Upper lobe of left lung (tissue), 6 donors: ENCODE measurements at regions not wholly inside any gene's neighbourhood (a gene's known extent, or its start where the extent isn't known, plus 50 kb on each side); places are given as distances from the start of the nearest gene placed in this dataset.

ENCODE experiments used
- ATAC-seq, 2 donors: fragments of 200-7000 bp; cut with Tn5 transposase; one replicate each; pipeline ENCODE4 v1.9.1; 2022; ENCODE audit warnings: mild to moderate bottlenecking in 2 of 2, moderate library complexity in 2 of 2; ENCODE audit not compliant: low FRiP score in 2 of 2
- DNase-seq, 2 donors: peaks; one replicate each; pipeline ENCODE4 v3.0.0-alpha.2; 2019 to 2020
- H3K27ac ChIP-seq, 4 donors: fragments of 200-600 bp; sonication (generic); one replicate each; pipeline ENCODE4 v1.5.1; 2016 to 2019
- H3K27me3 ChIP-seq, 4 donors: fragments of 200-600 bp; sonication (generic); one replicate each; pipeline ENCODE4 v1.5.1; 2017 to 2019
- H3K36me3 ChIP-seq, 4 donors: fragments of 200-600 bp; sonication (generic); one replicate each; pipeline ENCODE4 v1.5.1; 2016 to 2019
- H3K4me1 ChIP-seq, 4 donors: fragments of 200-600 bp; sonication (generic); one replicate each; pipeline ENCODE4 v1.5.1; 2018 to 2019
- H3K4me3 ChIP-seq, 4 donors: fragments of 200-600 bp; sonication (generic); one replicate each; pipeline ENCODE4 v1.5.1; 2017 to 2019; ENCODE audit warnings: mild to moderate bottlenecking in 2 of 4, moderate library complexity in 1 of 4
- H3K9me3 ChIP-seq, 4 donors: fragments of 200-600 bp; sonication (generic); one replicate each; pipeline ENCODE4 v1.5.1; 2018 to 2019
- CTCF ChIP-seq, 6 experiments: fragments of 450-650 bp in 4 of 6; fragments of 200-600 bp in 2 of 6; sonication (generic) in 2 of 6; IDR thresholded peaks; one replicate each; pipeline ENCODE4 v1.5.1; 2016 to 2019; ENCODE audit warnings: antibody characterized with exemption in 6 of 6
- EP300 ChIP-seq, 4 donors: sonication (generic); formaldehyde crosslinking; IDR thresholded peaks; one replicate each; pipeline ENCODE4 v1.5.1; 2017; ENCODE audit warnings: antibody characterized with exemption in 4 of 4, control low read depth in 2 of 4
- POLR2A ChIP-seq, 4 donors: fragments of 450-650 bp; IDR thresholded peaks; one replicate each; pipeline ENCODE4 v1.5.1; 2016 to 2017; ENCODE audit warnings: antibody characterized with exemption in 4 of 4, mild to moderate bottlenecking in 2 of 4
- POLR2AphosphoS5 ChIP-seq, 2 donors: sonication (generic); formaldehyde crosslinking; IDR thresholded peaks; one replicate each; pipeline ENCODE4 v1.5.1; 2017; ENCODE audit warnings: antibody characterized with exemption in 2 of 2
- WGBS, 2 donors: methylation state at CpG; one replicate each; pipeline ENCODE4 v1.1.5; 2017 to 2018; 5-methylcytosine and 5-hydroxymethylcytosine counted together
- donor health status: DM: no; HTN: no; CAD: no; lungs with moderate emphysema.
- donor health status: DM: no; HTN: yes; CAD: no; lungs with severe emphysema.

DNA sequence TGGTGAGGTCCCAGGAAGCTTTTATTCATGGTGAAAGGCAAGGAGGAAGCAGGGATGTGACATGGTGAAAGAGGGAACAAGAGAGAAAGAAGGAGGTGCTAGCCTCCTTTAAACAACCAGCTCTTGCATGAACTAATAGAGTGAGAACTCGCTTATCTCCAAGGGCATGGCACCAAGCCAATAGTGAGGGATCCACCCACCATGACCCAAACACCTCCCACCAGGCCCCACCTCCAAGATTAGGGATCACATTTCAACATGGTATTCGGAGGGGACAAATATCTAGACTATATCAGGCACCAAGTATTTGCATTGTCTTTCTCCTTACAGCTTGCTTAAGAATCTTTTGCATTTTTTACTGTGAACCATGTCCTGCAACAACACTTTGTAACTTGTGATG, 91.9 kb upstream of the DHRS4 start:
- Histone ChIP-seq H3K36me3 (no peaks in the 10 kb centered on the region), H3K9me3 (no peaks in the 10 kb centered on the region), H3K4me3 (no peak overlapping the region), H3K4me1 (no peaks in the 10 kb centered on the region), H3K27ac (no peak overlapping the region), H3K27me3 (no peaks in the 10 kb centered on the region)
- TF ChIP-seq POLR2A (IDR thresholded peaks at IDR 0.05) (no peak), EP300 (IDR thresholded peaks at IDR 0.05) (no peak), CTCF (IDR thresholded peaks at IDR 0.05) (no peak), POLR2AphosphoS5 (IDR thresholded peaks at IDR 0.05) (no peak)
- DNase-seq = peak in 1 of 2 donors; percentile 22
- 27 to 35% methylated on average over 2 of the region's 2 CpGs for WGBS, 2 donors
- no peak for ATAC-seq

- H3K27ac ChIP-seq = no peak overlapping the region
- 78 to 79% methylated on average over 2 of the region's 2 CpGs for WGBS, 2 donors
Measured at GRCh38 chr14:23862513-23862912, 91.1 kb upstream of the DHRS4 start.

GRCh38 chr14:23863836-23864235, 89.7 kb upstream of the DHRS4 start:
- Histone ChIP-seq H3K4me3 (no peak overlapping the region), H3K4me1 (no peaks in the 10 kb centered on the region), H3K9me3 (no peaks in the 10 kb centered on the region), H3K36me3 (no peaks in the 10 kb centered on the region), H3K27ac (no peak overlapping the region), H3K27me3 (no peaks in the 10 kb centered on the region)
- no peak for ATAC-seq
- TF ChIP-seq POLR2AphosphoS5 (IDR thresholded peaks at IDR 0.05) = no peak
- TF ChIP-seq EP300 (IDR thresholded peaks at IDR 0.05) = no peak
- TF ChIP-seq POLR2A (IDR thresholded peaks at IDR 0.05) = no peak
- TF ChIP-seq CTCF (IDR thresholded peaks at IDR 0.05) = no peak
- DNase-seq = no peak
- 95 to 96% methylated on average over 1 of the region's 1 CpG for WGBS, 2 donors

More at GRCh38 chr14:23862513-23862912, 91.1 kb upstream of the DHRS4 start:
- H3K9me3 ChIP-seq = no peaks in the 10 kb centered on the region
- no peaks in the 10 kb centered on the region for H3K36me3 ChIP-seq
- ATAC-seq (no peak), DNase-seq (no peak)
- no peak for TF ChIP-seq POLR2AphosphoS5 (IDR thresholded peaks at IDR 0.05)
- no peak for TF ChIP-seq EP300 (IDR thresholded peaks at IDR 0.05)
- no peak for TF ChIP-seq POLR2A (IDR thresholded peaks at IDR 0.05)
- TF ChIP-seq CTCF (IDR thresholded peaks at IDR 0.05) = no peak
- no peaks in the 10 kb centered on the region for H3K27me3 ChIP-seq
- H3K4me3 ChIP-seq = no peak overlapping the region
- H3K4me1 ChIP-seq = no peaks in the 10 kb centered on the region

DNA sequence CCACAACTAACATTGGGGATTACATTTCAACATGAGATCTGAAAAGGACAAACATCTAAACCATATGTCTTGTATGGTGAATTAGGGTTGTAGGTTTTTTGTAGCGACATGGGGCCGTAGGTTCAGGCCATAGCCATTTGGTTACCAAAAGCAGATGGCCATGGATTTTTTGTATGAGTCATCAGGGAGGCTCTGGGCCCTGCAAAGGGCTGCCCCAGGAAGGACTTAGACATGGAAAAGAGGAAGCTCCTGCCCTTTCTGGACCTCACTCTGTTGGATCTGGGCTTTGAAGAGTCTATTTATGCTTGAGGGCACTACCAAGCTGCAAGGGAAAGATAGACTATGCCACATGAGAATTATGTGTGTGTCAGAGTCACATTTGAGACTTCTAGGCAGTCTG, 89.3 kb upstream of the DHRS4 start:
- ATAC-seq (no peak), DNase-seq (no peak)
- Histone ChIP-seq H3K4me1 (no peaks in the 10 kb centered on the region), H3K4me3 (no peak overlapping the region), H3K27me3 (no peaks in the 10 kb centered on the region), H3K27ac (no peak overlapping the region), H3K9me3 (no peaks in the 10 kb centered on the region), H3K36me3 (no peaks in the 10 kb centered on the region)
- no peak for TF ChIP-seq POLR2A (IDR thresholded peaks at IDR 0.05)
- WGBS, 2 donors = 90 to 96% methylated on average over 2 of the region's 2 CpGs

DNA sequence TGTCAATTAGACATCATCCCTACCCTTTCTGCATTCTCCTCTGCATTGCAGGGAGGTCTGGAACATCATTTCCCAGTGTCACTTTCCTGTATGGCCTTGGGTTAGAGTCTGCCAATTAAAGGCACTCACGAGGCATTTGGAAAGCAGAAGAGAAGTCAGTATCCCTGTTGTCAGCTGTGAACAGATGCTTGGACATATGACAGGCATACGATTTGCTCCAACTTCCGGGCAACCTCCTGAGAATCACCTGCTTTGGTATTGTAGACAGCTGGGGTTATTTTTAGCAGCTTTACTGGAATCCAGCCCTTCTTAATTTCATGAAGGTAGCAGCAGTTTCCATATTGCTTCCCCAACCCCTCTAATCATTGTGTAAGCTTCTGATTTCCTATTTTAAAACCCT, 88.7 kb upstream of the DHRS4 start:
- DNase-seq (no peak), ATAC-seq (no peak)
- no peaks in the 10 kb centered on the region for H3K9me3 ChIP-seq
- no peak overlapping the region for H3K4me3 ChIP-seq
- WGBS, 2 donors = 45 to 72% methylated on average over 3 of the region's 3 CpGs
- no peak overlapping the region for H3K27ac ChIP-seq
- TF ChIP-seq POLR2A (IDR thresholded peaks at IDR 0.05) = no peak
- no peak for TF ChIP-seq CTCF (IDR thresholded peaks at IDR 0.05)
- TF ChIP-seq EP300 (IDR thresholded peaks at IDR 0.05) = no peak
- no peak for TF ChIP-seq POLR2AphosphoS5 (IDR thresholded peaks at IDR 0.05)
- no peaks in the 10 kb centered on the region for H3K36me3 ChIP-seq
- H3K27me3 ChIP-seq = no peaks in the 10 kb centered on the region
- no peaks in the 10 kb centered on the region for H3K4me1 ChIP-seq
